ENCODE measurements at regions not wholly inside any gene's neighbourhood (a gene's known extent, or its start where the extent isn't known, plus 50 kb on each side); places are given as distances from the start of the nearest gene placed in this dataset.

DNA sequence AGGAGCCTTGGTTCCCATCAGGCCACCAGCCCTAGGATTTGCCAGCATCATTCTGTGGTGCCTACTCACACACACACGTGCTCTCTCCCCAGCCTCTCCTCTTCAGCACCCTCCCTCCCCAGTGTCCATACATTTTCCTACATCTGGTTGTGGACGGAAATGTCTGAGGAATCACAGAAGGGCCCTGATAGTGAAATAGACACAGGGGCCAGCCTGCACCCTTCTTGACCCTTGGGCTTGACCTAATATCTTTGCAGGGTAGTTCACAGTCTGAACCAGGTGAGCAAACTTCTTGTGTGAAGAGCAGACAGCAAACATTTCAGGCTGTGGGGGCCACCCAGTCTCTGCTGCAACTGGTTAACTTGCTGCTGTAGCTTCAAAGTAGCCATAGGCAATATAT lies 108.5 kb upstream of the NXT1 start:
- H3K4me1 Mint-ChIP-seq (ENCODE audit: low read depth) = no peaks in the 10 kb centered on the region
- peaks cover 29% of the 10 kb centered on the region for H3K27me3 Mint-ChIP-seq (ENCODE audit: insufficient read depth)
- no peak for TF ChIP-seq CTCF (IDR thresholded peaks at IDR 0.05)
- H3K36me3 Mint-ChIP-seq (ENCODE audit: low read depth) = no peaks in the 10 kb centered on the region
- H3K4me3 Mint-ChIP-seq = no peak overlapping the region
- H3K27ac Mint-ChIP-seq = no peak overlapping the region
- H3K9me3 Mint-ChIP-seq = no peaks in the 10 kb centered on the region
- no peak for DNase-seq

DNA sequence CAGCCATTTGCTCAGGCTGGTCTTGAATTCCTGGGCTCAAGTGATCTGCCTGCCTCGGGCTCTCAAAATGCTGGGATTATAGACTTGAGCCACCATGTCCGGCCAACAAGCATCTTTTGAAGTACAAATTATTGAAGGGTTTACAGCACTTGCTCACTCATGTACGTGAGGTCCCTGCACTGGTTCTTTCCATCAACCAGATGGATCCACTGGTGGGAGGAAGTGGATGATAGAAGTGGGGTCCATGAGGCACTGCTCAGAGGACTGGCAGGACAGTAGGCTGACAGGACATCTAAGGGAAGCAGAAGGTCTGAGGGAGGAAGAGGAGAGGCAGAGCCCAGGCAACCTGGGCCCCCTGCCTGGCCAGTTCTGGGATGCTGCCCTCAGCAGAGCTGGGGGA lies 109.2 kb upstream of the NXT1 start:
- peaks cover 31% of the 10 kb centered on the region for H3K27me3 Mint-ChIP-seq (ENCODE audit: insufficient read depth)
- no peak for DNase-seq
- no peaks in the 10 kb centered on the region for H3K4me1 Mint-ChIP-seq (ENCODE audit: low read depth)
- H3K4me3 Mint-ChIP-seq = no peak overlapping the region
- no peak for TF ChIP-seq CTCF (IDR thresholded peaks at IDR 0.05)
- H3K9me3 Mint-ChIP-seq = no peaks in the 10 kb centered on the region
- H3K36me3 Mint-ChIP-seq (ENCODE audit: low read depth) = no peaks in the 10 kb centered on the region
- H3K27ac Mint-ChIP-seq = no peak overlapping the region

DNA sequence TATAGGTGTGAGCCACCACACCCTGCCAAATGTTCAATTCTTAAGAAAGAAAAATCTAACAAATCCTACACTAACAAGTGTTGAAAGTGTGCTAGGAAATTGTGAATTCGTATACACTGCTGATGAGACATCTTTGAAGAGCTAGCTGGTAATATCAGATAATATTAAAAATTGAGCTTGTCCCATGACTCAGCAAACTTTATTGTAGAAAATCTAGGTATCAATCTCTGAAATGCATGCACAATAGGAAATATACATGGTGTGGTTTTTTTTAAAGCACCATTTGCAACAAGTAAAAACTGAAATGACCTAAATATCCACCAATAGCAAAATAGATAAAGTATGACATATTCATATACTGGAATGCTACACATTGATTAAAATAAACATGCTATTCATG lies 110.1 kb upstream of the NXT1 start:
- Mint-ChIP-seq H3K36me3 (ENCODE audit: low read depth) (no peaks in the 10 kb centered on the region), H3K27me3 (ENCODE audit: insufficient read depth) (peaks cover 30% of the 10 kb centered on the region), H3K9me3 (no peaks in the 10 kb centered on the region), H3K4me3 (no peak overlapping the region), H3K4me1 (ENCODE audit: low read depth) (no peaks in the 10 kb centered on the region), H3K27ac (no peak overlapping the region)
- no peak for TF ChIP-seq CTCF (IDR thresholded peaks at IDR 0.05)
- DNase-seq = no peak

DNA sequence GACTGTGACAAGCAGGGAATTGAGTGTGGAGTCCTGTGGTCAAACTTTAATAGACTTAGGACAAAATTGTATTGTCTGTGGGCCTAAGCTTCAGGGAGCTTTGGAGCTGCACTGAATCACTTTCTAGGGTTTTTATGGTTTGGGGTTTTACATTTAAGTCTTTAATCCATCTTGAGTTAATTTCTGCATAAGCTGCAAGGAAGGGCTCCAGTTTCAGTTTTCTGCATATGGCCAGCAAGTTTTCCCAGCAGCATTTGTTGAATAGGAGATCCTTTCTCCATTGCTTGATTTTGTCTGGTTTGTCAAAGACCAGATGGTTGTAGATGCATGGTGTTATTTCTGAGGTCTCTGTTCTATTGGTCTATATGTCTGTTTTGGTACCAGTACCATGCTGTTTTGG lies 113.4 kb upstream of the NXT1 start:
- peaks cover 22% of the 10 kb centered on the region for H3K27me3 Mint-ChIP-seq (ENCODE audit: insufficient read depth)
- TF ChIP-seq CTCF (IDR thresholded peaks at IDR 0.05) = no peak
- H3K4me1 Mint-ChIP-seq (ENCODE audit: low read depth) = peaks cover 7% of the 10 kb centered on the region
- no peak overlapping the region for H3K27ac Mint-ChIP-seq
- H3K36me3 Mint-ChIP-seq (ENCODE audit: low read depth) = no peaks in the 10 kb centered on the region
- H3K9me3 Mint-ChIP-seq = peaks cover under 1% of the 10 kb centered on the region; the same call in 1 of the 2 replicates
- DNase-seq = no peak
- H3K4me3 Mint-ChIP-seq = no peak overlapping the region

GRCh38 chr20:23235173-23236027 lies 115.2 kb upstream of the NXT1 start:
- Mint-ChIP-seq H3K9me3 (peaks cover 3% of the 10 kb centered on the region; the same call in 1 of the 2 replicates), H3K27me3 (ENCODE audit: insufficient read depth) (peaks cover 20% of the 10 kb centered on the region), H3K4me3 (no peak overlapping the region), H3K36me3 (ENCODE audit: low read depth) (no peaks in the 10 kb centered on the region), H3K4me1 (ENCODE audit: low read depth) (peaks cover 18% of the 10 kb centered on the region), H3K27ac (no peak overlapping the region)
- peak; percentile 11 for DNase-seq
- TF ChIP-seq CTCF (IDR thresholded peaks at IDR 0.05) = peak; percentile 92
